OCI-LY7 (cell line): ENCODE measurements at regions not wholly inside any gene's neighbourhood (a gene's known extent, or its start where the extent isn't known, plus 50 kb on each side); places are given as distances from the start of the nearest gene placed in this dataset.

ENCODE experiments used
- BruUV-seq: library from RNA; stranded (reverse); fragments of 400-500 nt; replicated peaks from 2 replicates; lab custom pipeline; 2021; lab: Mats Ljungman, UMichigan
- CTCF ChIA-PET: fragments of 300-600 bp; sonication (Branson Sonifier 250); formaldehyde crosslinking; loops from one replicate; lab custom pipeline; 2022; ENCODE audit warnings: antibody characterized with exemption; ENCODE audit not compliant: unreplicated experiment; lab: Charles Lee
- POLR2A ChIA-PET: fragments of 300-600 bp; sonication (Branson Sonifier 250); formaldehyde crosslinking; loops from one replicate; lab custom pipeline; 2022; ENCODE audit warnings: antibody characterized with exemption; lab: Charles Lee
- DNase-seq: peaks from one replicate; pipeline ENCODE4 v3.0.0-alpha.2; 2015; ENCODE audit warnings: low spot score
- H2AFZ ChIP-seq: fragments of 200-600 bp; sonication (generic), shearing (Covaris generic); 2 replicates; pipeline ENCODE4 v1.6.1; 2014; ENCODE audit warnings: mild to moderate bottlenecking, antibody characterized with exemption, low read length, moderate library complexity
- H3K27ac ChIP-seq: fragments of 200-600 bp; sonication (generic); 2 replicates; pipeline ENCODE4 v1.5.1; 2014; ENCODE audit warnings: mixed run types, low read depth, mild to moderate bottlenecking, moderate library complexity, low read length, inconsistent platforms; ENCODE audit not compliant: poor library complexity, severe bottlenecking
- H3K36me3 ChIP-seq: fragments of 200-600 bp; sonication (generic); 2 replicates; pipeline ENCODE4 v1.6.1; 2014; ENCODE audit warnings: mild to moderate bottlenecking, antibody characterized with exemption, low read length, moderate library complexity, mixed read lengths; ENCODE audit not compliant: insufficient read depth
- H3K4me1 ChIP-seq: fragments of 200-600 bp; sonication (generic); 2 replicates; pipeline ENCODE4 v1.5.1; 2014; ENCODE audit warnings: mild to moderate bottlenecking, low read length; ENCODE audit not compliant: insufficient read depth, poor library complexity, severe bottlenecking
- H3K4me2 ChIP-seq: fragments of 200-600 bp; sonication (generic); 2 replicates; pipeline ENCODE4 v1.6.1; 2014; ENCODE audit warnings: mild to moderate bottlenecking, low read length
- H3K4me3 ChIP-seq: fragments of 200-600 bp; sonication (generic); 2 replicates; pipeline ENCODE4 v1.5.1; 2014; ENCODE audit warnings: mild to moderate bottlenecking, low read depth, low read length; ENCODE audit not compliant: poor library complexity, severe bottlenecking
- H3K79me2 ChIP-seq: fragments of 200-600 bp; sonication (generic); 2 replicates; pipeline ENCODE4 v1.6.1; 2016; ENCODE audit warnings: low read depth, mild to moderate bottlenecking, low read length, moderate library complexity, mixed read lengths; ENCODE audit not compliant: insufficient read depth
- H3K9me2 ChIP-seq: fragments of 200-600 bp; sonication (generic); 2 replicates; pipeline ENCODE4 v1.6.1; 2016; ENCODE audit warnings: mild to moderate bottlenecking, low read length, mixed read lengths; ENCODE audit not compliant: insufficient read depth
- H3K9me3 ChIP-seq: fragments of 200-600 bp; sonication (generic); 2 replicates; pipeline ENCODE4 v1.6.1; 2014; ENCODE audit warnings: mild to moderate bottlenecking, mixed run types, low read length, mixed read lengths
- H4K20me1 ChIP-seq: fragments of 200-600 bp; sonication (generic); 2 replicates; pipeline ENCODE4 v1.6.1; 2014; ENCODE audit warnings: mild to moderate bottlenecking, antibody characterized with exemption, low read length, moderate library complexity, mixed read lengths; ENCODE audit not compliant: insufficient read depth
- CTCF ChIP-seq: fragments of 200-600 bp; sonication (generic); conservative IDR thresholded peaks from 2 replicates; pipeline ENCODE4 v1.5.1; 2014; ENCODE audit warnings: mild to moderate bottlenecking, antibody characterized with exemption, low read length, moderate library complexity, mixed read lengths
- EZH2phosphoT487 ChIP-seq: fragments of 200-600 bp; sonication (generic); IDR thresholded peaks from 2 replicates; pipeline ENCODE4 v1.6.1; 2018; ENCODE audit warnings: low read depth, borderline replicate concordance, mild to moderate bottlenecking, mixed run types, antibody characterized with exemption, low read length, moderate library complexity, mixed read lengths
- intact Hi-C: fragments of 100-400 bp; cut with micrococcal nuclease; formaldehyde crosslinking; loops from one replicate; pipeline ENCODE4 v1.10.0; 2022; ENCODE audit not compliant: unreplicated experiment

GRCh38 chr5:6145616-6146237 lies 232.6 kb downstream of the MED10 start:
- Histone ChIP-seq H3K9me2 (no peaks in the 10 kb centered on the region), H3K9me3 (no peaks in the 10 kb centered on the region), H3K36me3 (no peaks in the 10 kb centered on the region), H3K79me2 (no peaks in the 10 kb centered on the region), H3K4me2 (no peak overlapping the region), H3K4me3 (no peak overlapping the region), H3K4me1 (no peaks in the 10 kb centered on the region), H4K20me1 (no peaks in the 10 kb centered on the region), H3K27ac (no peak overlapping the region), H2AFZ (no peak overlapping the region)
- BruUV-seq: no TSS peak
- DNase-seq: no peak
- POLR2A ChIA-PET: no interaction called here
- TF ChIP-seq CTCF (no peak), EZH2phosphoT487 (no peak)
- intact Hi-C loops: no loop called here
- CTCF ChIA-PET: no interaction called here

- BruUV-seq: no TSS peak
- Histone ChIP-seq H3K79me2 (no peaks in the 10 kb centered on the region), H3K27ac (no peak overlapping the region), H2AFZ (no peak overlapping the region), H3K36me3 (no peaks in the 10 kb centered on the region), H3K4me2 (no peak overlapping the region), H3K9me3 (no peaks in the 10 kb centered on the region), H3K9me2 (no peaks in the 10 kb centered on the region), H3K4me1 (no peaks in the 10 kb centered on the region), H4K20me1 (no peaks in the 10 kb centered on the region), H3K4me3 (no peak overlapping the region)
- ChIA-PET CTCF (no interaction called here), POLR2A (no interaction called here)
- intact Hi-C loops: no loop called here
- no peak for TF ChIP-seq CTCF
- TF ChIP-seq EZH2phosphoT487: no peak
- DNase-seq: no peak
Observed at GRCh38 chr5:6143523-6143922, 234.8 kb downstream of the MED10 start.

- Histone ChIP-seq H3K4me3 (no peak overlapping the region), H3K79me2 (no peaks in the 10 kb centered on the region), H3K27ac (no peak overlapping the region), H3K36me3 (no peaks in the 10 kb centered on the region), H2AFZ (no peak overlapping the region), H3K9me3 (no peaks in the 10 kb centered on the region), H3K9me2 (no peaks in the 10 kb centered on the region), H3K4me1 (no peaks in the 10 kb centered on the region), H4K20me1 (no peaks in the 10 kb centered on the region), H3K4me2 (no peak overlapping the region)
- intact Hi-C loops: no loop called here
- TF ChIP-seq CTCF (no peak), EZH2phosphoT487 (no peak)
- POLR2A ChIA-PET: interaction anchor here (0.6 kb wide), 1 partner anchor 8 kb away, joined by 3 read pairs; no protein-coding TSS in a partner anchor
- CTCF ChIA-PET: no interaction called here
- DNase-seq: no peak
- no TSS peak for BruUV-seq
Observed at GRCh38 chr5:6142353-6142752, 236.0 kb downstream of the MED10 start.
